ENCODE measurements at regions not wholly inside any gene's neighbourhood (a gene's known extent, or its start where the extent isn't known, plus 50 kb on each side); places are given as distances from the start of the nearest gene placed in this dataset.

- TF ChIP-seq POLR2AphosphoS5 (IDR thresholded peaks at IDR 0.05) (no peak), POLR2A (IDR thresholded peaks at IDR 0.05) (no peak), CTCF (IDR thresholded peaks at IDR 0.05) (no peak)
Measured at GRCh38 chr3:102141928-102142239, 292.6 kb downstream of the NFKBIZ start.
